HPDE6-E6E7 (cell line): ENCODE measurements at regions not wholly inside any gene's neighbourhood (a gene's known extent, or its start where the extent isn't known, plus 50 kb on each side); places are given as distances from the start of the nearest gene placed in this dataset.
"Not testable (repeated sequence)": the region's sequence is repeated elsewhere in the genome, so short reads cannot be mapped to it uniquely, and the experiment has no call there.

ENCODE experiments used
- DNase-seq: peaks from one replicate; pipeline ENCODE4 v3.0.0; 2011; ENCODE audit warnings: missing footprints; ENCODE audit errors: extremely low spot score

- DNase-seq: no peak
Measured at GRCh38 chr7:156015237-156016020, 203.2 kb upstream of the SHH start.

DNA sequence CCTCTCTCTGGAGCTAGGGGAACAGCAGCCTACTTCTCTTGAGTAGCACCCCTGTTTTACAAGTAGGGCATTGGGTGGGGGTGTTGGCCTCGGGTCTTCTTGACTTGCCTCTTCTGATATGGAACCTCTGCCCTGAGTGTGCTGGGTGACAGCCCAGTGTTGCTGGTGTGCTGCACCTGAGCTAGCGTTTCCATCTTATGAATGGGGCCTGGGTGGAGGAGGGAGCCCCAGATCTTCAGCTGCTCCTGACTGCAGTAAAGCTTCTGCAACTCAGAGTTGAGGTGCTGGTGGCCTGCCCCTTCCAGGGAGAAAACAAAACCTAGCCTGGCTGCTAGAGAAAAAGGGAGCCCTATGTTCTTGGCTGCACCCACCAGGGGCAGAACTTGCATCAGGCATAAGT, 202.5 kb upstream of the SHH start:
- DNase-seq: no peak

GRCh38 chr7:156014201-156014600, 201.9 kb upstream of the SHH start:
- no peak for DNase-seq

GRCh38 chr7:156012412-156012811, 200.1 kb upstream of the SHH start:
- no peak for DNase-seq

DNA sequence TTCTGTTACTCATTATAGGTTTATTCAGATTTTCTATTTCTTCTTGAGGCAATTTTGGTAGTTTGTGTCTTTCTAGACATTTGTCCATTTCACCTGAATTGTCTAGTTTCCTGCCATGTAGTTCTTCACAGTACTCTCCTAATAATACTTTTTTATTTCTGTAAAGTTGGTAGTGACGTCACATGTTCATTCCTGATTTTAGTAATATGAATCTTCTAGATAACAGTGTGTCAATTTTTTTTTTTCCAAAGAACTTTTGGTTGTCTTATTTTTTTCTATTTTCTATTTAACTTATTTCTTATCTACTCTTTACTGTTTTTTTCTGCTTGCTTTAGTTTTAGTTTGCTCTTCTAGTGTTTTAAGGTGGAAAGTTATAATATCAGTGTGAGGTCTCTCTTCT, 197.3 kb upstream of the SHH start:
- DNase-seq: no peak

DNA sequence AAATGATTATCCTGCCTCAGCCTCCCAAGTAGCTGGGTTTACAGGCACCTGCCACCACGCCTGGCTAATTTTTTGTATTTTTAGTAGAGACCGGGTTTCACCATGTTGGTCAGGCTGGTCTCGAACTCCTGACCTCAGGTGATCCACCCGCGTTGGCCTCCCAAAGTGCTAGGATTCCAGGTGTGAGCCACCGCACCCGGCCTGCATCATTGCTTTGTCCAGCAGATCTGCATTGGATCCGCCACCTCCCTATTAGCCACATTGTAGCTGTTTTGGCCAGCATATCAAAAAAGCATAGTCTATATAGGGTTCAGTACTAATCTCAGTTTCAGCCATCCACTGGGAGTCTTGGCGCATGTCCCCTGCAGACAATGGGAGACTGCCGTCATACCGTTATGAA, 194.6 kb upstream of the SHH start:
- not testable (repeated sequence) for DNase-seq

DNA sequence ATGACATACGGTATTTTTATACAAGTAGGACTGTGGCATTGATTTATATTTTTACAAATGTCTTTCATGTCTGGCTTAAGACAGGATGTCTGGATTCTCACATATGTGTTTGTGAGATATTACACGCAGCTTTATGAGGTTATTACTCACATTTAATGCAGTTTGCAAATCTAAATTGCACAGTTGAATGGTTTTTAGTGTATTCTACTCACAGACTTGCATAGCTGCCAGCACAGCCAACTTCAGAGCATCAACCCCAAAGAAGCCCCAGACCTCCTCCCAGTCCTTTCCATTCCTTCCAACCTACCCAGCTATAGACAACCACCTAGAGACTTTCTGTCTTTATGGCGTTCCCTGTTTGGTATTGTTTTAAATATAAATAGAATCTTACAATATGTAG, 193.8 kb upstream of the SHH start:
- no peak for DNase-seq

- DNase-seq: no peak
Measured at GRCh38 chr7:156005202-156005691, 193.0 kb upstream of the SHH start.

DNA sequence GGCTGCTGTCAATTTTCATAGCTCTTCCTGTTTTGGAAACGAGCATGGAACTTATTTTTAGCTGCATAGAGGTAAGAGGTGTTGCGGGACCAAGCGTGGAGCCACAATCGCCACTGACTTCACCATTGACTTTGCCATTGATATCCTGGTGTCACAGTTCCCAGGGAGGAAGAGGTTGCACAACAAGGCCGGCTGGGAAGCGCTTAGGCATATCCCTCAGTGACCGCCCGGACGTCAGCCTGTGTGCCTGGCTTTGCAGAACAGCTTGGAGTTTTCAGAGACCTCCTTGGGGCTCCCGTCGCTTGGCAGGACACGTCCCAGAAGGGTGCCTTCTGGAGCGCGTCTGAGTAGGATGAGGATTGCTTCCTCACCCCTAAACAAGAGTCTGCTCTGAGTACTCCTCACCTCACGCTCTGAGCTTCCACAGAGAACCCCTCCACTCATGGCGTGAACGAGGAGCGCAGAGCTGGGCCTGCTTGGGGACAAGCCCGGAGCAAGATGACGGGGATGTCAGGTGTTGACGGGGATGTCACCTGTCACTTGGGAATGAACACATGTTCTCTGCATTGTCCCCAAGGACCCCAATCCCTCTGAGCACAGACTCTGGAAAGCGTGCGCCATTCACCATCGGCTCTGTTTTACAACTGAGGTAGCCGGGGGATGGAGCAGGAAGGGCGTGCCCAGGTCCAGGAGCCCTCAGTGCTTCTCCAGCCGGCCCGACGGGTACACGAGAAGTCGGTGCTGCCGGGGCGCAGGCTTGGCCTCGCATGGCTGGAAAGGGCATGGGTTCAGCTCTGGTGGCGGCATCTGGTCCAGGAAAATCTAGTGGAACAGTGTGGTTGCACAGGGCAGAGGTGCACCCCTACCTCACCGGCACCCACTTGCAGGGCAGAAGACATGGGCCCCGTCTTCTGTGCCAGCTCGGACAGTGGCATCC, 192.3 kb upstream of the SHH start:
- DNase-seq: no peak

DNA sequence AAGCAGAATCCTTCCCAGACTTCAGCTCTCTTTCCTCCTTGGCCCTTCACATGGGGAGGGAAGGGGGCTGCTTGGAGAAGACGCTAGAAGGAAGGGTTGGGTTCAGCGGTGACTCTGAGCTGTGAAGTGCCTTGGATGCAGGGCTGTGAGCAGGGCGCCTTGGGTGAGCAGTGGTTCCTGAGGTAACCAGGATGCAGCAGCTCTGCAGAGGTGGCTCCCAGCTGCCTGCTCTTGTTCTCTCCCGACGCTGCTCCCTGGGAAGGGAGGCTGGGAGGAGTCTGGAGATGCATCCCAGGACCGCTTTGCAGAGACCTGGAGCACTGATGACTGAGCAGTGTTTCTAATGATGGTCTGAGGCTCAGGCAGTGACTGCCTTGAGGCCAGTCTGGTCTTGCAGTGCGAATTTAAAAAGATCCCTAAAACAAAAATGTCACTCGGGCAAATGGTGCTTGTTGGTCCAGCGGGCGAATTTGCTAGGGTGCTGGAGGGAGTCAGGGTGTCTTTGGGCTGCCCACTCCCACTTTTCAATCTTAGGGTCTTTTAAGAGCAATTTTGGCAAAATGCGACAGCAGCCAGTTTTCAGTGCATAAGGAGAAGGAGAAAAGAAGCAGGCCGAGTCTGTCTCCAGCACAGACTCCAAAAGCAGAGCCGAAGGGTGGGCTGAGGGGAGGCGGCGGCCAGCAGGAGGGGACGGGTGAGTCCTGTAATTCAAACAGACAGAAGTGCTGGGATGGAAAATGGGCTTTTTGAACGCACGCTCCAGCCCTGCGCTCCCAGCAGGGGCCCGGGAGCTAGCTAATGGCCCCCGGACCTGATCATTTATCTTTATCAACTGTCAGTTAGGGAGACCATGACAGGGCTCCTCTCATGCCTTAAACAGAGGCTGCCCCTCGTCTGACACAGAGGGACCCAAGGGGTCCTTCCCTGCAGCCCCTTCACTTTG, 191.2 kb upstream of the SHH start:
- no peak for DNase-seq

DNA sequence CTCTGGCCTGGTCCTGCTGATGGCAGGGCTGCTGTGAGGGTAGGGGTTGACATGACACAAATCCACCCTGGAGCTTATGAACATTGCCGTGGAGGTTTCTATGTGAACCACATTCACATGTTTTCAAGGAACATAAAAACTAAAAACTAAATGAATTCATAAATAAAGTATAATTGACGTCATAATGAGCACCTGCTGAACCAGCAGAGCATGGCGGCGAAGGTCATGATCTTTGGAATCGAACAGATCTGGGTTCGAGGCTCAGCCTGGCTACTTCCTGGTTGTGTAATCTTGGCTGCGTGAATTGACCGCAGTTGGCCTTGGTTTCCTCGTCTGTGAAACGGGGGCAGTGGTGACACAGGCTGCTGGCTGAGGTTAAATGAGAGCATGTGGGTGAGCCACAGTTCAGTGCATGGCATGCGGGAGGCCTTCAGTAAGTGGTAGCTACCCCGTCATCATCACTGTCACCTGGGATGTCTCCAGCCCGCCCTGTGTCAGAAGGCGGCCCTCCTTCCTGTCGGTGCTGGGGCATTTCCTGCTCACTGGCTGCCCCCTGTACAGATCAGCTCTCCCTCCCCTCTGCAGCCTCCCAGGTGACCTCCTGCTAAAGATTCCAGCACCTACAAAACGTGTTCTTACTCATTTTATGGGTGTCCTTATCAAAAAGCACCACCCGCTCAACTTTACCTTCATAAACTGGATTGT, 190.3 kb upstream of the SHH start:
- DNase-seq: no peak

DNA sequence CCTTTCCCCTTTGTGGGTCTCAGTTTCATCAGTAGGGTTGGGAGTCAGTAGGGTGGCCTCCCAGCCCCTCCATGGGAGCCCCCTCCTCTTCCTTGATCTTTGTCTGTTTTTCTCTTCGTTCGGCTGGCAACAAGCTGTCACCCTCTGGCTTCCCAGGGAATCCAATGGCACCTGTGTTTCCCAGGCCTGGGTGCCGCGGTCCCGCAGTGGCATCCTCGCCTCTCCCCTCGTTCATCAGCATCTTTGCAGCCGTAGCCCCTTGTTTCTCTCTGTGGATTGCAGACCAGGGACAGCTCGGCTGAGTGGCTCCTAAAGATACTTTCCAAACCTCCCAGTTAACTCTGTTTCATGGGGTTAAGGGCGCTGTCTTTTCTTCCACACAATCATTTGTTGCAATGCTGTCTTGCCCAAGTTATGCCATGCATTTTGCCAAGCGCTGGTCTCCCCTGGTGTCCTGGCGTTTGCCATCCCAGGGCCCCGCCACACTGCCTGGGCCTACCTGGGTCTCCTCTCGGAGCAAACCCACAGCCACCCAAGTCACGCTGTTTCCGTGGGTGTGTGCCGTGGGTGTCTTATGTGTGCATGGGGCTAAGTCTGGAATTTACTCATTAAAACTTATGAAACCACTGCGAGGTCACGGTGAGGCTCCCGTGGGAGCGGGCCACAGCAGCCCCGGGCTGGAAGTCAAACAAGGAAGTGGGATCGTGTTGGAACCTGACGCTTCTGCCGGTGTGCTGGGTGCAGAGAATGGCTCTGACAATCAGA, 189.4 kb upstream of the SHH start:
- DNase-seq: no peak

- no peak for DNase-seq
Measured at GRCh38 chr7:156000601-156001396, 188.5 kb upstream of the SHH start.

GRCh38 chr7:155999631-156000489, 187.6 kb upstream of the SHH start:
- DNase-seq: no peak

DNA sequence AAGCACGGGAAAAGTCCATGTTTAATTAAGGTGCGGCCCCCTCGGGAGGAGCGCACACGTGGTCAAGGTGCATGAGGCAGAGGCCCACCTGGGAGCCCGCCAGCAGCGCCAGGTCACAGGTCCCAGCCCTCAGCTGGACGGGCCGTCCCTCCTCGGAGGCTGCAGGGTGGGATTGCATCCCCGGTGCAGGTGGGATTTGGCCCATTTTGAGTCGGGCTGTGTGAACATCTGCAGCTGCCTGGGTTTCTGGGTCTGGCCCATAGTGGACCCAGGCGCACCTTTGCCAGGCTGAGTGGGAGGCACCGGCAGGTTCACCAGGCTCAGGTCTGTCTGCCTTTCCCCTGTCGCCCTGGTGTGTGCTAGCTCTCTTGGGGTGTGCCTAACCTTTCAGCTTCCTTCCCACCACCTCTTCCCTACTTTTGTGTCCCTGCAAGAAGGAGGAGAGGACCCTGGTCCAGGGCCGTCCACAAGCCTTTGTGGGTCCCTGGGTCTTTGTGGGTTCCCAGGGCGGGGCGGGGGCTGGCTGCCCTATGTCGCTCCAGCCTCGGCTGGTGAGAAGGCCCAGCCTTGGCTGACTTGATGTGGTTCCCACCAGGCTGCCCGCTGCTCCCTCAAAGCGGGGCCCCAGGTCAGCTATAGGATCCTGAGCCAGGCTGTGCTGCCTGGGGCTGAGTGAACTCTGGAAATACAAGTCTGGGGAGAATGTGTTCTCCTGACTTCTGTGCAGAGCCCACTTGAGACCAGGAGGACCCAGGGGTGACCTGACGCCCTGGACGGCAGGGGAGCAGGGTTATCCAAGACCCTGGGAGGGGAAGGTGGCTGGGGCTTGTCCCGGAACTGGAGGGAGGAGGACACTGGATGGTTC, 186.7 kb upstream of the SHH start:
- no peak for DNase-seq

DNA sequence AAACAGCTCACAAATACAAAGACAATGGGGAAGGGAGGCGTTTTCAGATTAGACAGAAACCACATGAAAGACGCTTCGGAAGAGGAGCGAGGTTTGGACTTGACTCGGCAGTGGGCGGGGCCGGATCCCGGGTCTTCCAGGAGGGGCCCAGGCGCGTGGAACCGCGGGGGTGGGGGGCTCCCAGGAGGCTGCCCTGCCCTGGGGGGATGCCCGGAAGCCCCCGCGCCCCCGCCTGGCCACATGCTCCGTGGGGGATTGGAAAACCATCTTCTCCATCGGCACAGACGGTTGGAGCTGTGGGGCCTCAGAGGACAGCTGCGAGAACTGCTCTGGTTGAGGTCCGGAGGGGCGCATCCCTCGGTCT, 186.0 kb upstream of the SHH start:
- no peak for DNase-seq
